ENCODE measurements at regions not wholly inside any gene's neighbourhood (a gene's known extent, or its start where the extent isn't known, plus 50 kb on each side); places are given as distances from the start of the nearest gene placed in this dataset.

DNA sequence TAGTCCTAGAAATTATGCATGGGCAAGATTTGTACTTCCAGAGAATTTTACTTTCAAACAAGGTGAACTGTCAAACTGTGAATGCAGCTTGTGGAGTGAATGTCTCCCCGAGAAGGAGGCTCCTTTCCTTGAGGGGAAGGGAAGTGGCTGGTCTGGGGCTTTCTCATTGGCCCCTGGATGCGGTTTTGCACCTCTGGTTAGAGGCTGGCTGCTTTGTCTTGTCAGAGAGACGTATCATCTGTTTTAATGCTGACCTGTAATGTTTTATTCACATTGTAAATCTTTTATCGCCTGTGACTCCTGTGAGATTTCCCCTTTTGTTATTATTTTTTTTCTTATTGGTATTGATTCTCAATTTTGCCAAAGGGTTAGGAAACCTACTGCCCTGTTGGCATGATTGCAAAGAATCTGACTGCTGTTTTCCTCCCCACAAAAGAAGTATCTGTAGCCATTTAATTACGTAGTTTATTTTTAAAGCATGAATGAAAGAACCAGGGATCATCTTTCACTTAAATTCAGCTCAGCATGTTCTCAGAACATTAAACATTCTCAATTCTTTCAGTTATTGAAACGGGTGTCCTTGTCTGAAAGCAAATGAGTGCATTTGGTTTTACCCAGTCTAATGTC, 238.3 kb upstream of the NFE2L3 start:
- TF ChIP-seq, protein P1, sequence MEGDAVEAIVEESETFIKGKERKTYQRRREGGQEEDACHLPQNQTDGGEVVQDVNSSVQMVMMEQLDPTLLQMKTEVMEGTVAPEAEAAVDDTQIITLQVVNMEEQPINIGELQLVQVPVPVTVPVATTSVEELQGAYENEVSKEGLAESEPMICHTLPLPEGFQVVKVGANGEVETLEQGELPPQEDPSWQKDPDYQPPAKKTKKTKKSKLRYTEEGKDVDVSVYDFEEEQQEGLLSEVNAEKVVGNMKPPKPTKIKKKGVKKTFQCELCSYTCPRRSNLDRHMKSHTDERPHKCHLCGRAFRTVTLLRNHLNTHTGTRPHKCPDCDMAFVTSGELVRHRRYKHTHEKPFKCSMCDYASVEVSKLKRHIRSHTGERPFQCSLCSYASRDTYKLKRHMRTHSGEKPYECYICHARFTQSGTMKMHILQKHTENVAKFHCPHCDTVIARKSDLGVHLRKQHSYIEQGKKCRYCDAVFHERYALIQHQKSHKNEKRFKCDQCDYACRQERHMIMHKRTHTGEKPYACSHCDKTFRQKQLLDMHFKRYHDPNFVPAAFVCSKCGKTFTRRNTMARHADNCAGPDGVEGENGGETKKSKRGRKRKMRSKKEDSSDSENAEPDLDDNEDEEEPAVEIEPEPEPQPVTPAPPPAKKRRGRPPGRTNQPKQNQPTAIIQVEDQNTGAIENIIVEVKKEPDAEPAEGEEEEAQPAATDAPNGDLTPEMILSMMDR (IDR thresholded peaks at IDR 0.05; ENCODE audit: borderline replicate concordance, extremely low read depth, low read length, poor library complexity, severe bottlenecking): no peak
- peak; percentile 7 for TF ChIP-seq EZH2 (IDR thresholded peaks at IDR 0.05; ENCODE audit: borderline replicate concordance, low read depth, low read length, severe bottlenecking)
